ENCODE measurements at regions not wholly inside any gene's neighbourhood (a gene's known extent, or its start where the extent isn't known, plus 50 kb on each side); places are given as distances from the start of the nearest gene placed in this dataset.
A peak's percentile ranks its signal among the peaks of the same experiment; 100 is the strongest.

DNA sequence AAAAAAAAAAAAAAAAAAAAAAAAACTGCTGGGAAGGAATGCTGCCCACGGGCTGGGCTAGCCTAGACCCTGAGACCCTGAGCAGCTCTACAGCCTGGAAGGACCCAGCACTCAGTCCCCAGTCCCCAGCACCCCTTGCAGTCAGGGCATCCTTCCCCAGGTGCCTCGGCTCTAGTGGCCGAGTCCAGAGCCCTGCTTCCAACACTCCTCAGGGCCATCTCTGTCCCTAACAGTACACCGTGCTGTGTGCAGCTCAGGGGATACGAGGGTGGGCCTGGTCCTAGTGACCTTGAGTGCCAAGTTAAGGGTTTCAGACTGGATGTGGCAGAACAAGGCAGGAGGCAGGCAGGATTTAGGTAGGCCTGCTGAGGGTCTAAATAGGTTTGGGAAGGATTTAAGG is 50.2 kb upstream of the LRP8 start:
- DNase-seq (ENCODE audit: low read depth, low spot score), result no peak

DNA sequence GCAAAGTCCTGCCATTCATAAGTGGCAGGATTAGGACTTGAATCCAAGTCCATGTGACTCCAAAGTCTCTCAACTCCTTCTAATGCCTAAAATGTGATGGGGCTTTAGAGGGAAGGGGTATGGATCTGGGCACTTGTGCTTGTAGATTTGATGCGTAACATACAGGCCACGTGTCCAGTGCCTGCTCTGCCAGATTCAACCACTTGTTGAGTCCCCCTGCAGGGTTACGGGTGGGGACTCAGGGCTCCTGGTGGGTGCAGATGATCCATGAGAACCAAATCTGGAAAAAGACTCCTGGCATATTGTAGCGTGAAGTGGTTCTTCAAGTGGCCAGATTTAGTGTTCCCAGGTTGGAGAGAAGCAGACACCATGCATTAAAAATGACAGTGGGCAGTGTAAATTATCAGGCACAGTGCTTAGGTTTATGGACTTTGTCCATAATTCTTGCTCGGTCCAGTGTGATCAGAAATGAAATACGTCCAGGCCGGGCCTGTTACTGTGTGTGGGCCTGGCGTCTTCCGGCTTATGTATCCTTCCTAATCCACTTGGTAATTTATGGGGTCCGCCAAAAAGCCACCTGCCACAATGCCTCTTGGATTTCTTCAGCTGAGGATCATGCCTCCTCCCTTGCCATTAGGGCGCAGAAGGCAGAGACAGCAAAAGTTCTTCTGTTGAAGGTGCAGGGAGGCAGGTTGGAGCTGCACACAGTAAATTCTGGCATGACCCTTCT is 51.2 kb upstream of the LRP8 start:
- no peak for DNase-seq (ENCODE audit: low read depth, low spot score)

DNA sequence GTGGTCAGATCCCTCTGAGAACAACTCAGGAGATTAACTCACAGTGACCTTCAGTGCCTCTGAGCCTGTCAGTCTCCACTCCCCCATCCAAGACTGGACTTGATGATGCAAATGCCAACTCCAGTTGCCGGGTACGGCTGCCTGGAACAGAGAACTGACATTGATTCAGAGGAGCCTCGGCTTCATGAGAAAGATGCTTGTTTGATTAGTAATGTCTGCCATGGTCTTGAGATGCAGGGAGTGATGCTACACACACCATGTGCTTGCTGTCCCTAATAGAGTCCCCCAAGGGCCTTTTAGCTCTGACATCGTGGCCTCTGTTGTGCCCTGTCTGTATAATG is 51.8 kb upstream of the LRP8 start:
- DNase-seq (ENCODE audit: low read depth, low spot score), result no peak

DNA sequence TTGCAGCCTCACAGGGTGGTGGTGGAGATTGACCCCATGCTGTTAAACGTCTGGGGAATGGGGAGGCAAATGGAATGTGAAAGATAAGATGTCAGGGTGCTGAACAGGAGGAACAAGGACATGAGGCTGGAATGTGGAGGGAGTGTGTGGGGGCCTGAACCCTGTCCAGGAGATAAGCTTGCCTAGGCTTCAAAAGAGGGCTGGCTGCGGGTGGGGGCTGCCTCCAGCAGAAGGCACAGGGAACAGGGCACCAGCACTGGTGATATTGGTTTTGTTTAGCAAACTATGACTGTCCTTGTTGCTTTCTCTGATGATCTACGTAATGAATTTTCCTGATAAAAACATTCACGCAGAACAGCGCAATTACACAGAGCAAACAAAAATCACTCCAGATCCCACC is 52.4 kb upstream of the LRP8 start:
- DNase-seq (ENCODE audit: low read depth, low spot score), result no peak

DNA sequence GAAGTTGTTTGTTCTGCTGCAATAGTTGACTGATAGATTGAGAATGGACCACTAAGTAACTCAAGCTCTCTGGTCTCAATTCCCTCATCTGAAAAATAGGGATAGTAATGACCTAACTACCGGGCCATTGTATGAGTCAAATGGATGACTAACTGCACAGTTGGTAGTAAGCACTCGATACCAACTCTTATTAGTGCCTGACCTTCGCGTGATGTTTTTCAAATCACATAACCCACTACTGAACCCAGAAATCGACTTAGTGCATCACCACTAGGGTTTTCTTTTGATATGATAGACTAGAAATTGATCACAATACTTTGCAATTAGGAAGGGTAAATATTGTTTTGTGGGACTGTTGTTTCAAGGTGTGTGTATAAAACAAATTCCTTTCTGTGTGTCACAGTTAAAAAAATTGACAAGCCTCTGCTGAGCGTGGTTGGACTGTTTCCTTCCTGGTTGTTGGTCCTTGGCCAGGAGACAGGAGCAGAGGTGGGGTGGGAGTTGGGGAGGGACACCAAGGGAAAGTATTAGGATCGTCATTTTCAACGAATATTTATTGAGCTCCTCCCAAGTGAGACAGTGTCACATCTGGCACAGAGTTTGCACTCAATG is 54.0 kb upstream of the LRP8 start:
- DNase-seq (ENCODE audit: low read depth, low spot score), result peak; percentile 46

DNA sequence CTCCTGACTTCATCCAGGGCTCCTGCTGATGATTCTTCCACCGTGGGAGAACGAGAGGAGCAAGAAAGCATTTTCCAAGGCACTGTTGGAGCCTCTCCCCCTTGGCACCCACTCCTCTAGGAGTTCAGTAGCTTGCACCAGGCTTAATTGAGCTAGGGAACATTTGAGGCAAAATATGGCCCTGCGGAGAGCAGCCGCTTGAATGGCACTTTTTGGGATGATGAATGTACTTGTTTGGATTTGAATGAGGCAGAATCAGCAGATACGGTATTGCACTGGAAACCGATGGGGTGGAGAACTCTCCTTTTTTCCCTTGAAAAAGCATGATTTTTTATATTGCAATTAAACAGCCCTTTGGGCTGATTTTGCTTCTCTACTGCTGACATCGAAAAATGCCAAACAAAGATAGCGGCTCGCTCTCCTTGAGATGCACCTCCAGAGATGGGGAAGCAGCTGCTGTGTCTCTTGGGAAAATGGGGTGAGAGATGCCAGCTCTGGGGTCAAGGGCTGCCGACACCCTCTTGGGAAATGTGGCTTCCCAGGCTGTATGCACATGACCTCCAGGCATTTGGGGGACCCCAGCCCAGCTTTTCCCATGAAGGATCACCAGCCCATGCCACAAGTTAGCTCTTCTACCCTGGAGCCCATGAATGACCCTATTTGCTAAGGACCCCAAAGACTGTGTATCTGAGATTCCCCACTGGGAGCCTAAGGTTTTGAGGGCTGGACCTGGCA is 55.4 kb upstream of the LRP8 start:
- DNase-seq (ENCODE audit: low read depth, low spot score), result no peak

DNA sequence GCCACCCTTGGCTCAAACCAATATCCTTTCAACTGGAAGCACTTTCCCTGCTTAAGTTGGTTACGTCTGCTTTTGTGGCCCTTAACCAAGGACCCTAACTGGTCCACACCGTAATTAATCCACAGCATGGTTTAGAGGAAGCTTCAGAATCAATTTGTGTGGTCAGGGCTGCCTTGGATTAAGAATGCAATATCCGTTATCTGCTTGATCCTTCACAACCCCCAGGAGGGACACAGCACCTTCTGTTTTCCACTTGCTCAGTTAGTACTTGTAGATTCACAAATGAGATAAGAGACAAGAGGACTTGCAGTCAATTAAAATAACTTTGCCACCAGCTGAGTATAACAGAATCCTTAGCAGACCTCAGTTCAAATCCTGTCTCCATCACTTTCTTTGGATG is 56.9 kb upstream of the LRP8 start:
- no peak for DNase-seq (ENCODE audit: low read depth, low spot score)

DNA sequence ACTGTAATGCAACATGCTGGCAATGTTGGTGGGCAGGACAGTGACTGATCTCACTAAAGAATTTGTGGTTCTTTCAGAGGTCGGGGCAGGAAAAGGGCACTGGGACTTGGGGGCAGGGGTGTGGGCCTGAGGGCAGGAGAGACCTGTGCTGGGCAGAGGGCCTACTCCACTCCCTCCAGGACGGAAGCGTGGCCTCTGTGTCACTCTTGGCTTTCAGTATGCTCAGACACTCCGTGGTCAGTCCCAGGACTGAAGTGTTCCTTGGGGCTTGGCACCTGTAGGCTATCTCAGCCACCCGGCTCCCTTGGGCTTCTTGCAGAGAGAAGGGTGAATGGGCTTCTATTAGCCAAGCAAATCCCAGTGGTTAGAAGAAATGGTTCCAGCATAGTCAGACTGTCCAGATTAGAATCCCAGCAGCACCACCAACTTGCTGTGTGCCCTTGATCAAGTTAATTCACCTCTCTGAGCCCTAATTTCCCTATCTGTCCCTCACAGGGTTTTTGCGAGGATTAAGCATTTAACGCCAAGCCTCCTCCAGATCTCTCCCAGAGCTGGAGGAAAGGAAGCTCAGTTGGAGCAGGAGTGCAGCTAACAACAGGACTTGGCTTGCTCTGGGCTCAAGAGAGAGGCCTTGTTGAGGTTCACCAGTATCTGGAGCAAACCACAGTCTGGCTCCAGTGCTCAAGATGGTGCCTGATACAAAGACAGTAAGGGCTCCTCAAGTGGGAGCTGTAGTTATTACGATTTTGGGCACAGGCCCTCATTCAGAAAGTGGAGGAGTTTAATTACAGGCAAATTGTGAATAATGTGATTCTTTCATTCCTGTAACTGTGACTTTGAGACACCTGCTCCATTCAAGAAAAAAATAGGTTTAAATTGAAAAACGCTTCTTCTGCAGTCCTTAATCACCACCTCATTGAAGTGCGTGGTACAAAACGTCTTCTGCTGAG is 57.7 kb upstream of the LRP8 start:
- DNase-seq (ENCODE audit: low read depth, low spot score), result no peak

DNA sequence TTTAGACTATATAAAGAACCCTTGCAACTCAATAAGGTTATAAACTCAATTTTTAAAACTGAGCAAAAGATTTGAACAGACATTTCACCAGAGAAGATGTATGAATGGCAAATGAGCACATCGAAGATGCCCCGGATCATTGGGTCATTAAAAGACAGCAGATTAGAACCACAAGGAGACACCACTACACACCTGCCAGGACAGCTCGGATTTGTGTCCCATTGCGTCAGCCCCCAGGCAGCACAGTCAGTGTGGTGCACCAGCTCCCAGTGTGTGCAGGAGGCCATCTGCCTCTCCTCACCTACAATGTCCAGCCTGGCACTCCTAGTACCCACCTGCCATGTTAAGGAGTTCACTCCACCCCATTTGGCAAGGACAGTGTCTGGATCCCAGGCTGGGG is 61.1 kb upstream of the LRP8 start:
- no peak for DNase-seq (ENCODE audit: low read depth, low spot score)

DNA sequence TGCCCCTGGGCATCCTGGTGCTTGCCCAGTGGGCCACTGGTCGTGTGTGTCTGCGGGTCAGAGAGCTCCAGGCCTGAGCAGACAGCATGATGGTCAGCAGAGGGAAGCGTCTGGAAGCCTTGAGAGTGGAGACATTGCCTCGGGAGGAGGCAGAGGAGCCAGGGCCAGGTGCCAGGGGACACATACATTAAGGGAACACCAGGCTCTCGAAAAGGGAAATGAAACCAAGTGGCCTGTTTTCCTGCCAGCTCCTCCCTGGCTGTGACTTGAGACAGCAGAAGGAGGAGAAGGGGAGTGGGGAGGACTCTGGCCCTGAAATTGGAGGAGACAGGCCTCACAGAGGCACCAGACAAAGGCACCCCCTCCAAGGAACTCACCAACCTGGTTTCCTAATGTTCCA is 62.4 kb upstream of the LRP8 start:
- DNase-seq (ENCODE audit: low read depth, low spot score), result no peak

DNA sequence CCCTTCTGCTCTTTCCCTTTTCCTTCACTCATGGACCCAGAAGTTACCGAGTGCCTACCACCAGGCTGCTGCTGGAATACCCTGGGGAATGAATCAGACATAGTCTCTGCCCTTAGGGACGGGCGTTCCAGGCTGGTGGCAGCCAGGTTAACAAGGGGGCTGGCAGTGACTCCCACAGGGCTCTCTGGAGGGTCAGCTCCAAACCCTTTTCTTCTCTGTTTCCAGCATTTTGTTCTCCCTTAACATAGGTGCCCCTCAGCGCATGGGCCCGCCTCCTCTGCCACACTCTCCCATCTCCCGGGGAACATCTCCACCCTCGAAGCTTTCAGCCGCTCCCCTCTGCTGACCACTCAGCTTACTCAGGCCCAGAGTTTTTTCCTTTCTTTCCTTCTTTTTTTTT is 62.9 kb upstream of the LRP8 start:
- no peak for DNase-seq (ENCODE audit: low read depth, low spot score)

DNA sequence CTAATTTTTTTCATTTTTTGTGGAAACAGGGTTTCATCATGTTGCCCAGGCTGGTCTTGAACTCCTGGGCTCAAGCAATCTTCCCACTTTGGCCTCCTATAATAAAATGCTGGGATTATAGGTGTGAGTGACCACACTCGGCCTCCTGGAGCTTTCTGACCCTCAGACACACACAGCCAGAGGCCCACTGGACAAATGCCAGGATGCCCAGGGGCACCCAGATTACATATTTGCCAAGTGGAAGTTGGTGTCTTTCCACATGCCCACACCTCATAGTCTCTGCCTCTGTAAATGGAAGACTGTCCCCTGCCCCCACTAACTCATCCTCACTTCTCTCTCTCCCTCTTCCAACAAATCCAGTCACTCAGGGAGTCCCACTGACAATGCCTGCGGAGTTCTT is 63.4 kb upstream of the LRP8 start:
- no peak for DNase-seq (ENCODE audit: low read depth, low spot score)

DNA sequence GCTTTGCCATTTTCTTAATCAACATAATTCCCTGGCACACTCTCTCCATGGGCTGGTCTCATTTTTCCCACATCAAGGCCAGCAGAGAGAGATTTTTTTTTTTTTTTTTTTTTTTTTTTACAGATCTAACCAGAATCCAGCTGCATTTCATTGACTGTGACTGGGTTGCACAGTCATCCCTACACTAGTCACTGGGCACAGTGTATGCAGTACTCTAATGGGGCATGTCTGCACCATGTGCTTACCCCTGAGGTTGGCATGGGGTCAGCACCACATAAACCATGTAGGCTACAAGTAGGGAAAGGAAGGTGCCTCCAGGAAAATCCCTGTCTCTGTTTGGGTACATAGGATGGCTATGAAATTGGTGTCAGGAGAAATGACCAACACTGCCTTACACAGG is 64.1 kb upstream of the LRP8 start:
- DNase-seq (ENCODE audit: low read depth, low spot score), result no peak

DNA sequence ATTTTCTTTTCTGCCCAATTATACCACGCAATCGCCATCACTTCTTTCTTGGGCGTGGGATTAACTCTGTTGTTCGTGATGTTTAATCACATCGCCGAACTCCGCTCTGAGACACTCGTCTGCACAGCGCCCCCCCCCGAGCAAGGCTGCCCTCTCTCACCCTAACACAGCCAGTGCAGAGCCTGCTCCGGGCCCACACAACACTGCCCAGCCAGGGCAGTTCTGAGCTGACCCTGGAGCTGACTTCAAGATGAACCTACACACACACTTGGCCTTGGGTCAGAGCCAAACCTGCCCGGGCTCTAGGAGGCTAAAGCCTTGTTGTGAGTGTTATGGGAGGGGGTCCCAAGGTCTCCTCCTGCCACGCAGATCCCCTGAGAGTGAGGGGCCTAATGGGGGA is 64.6 kb upstream of the LRP8 start:
- no peak for DNase-seq (ENCODE audit: low read depth, low spot score)

DNA sequence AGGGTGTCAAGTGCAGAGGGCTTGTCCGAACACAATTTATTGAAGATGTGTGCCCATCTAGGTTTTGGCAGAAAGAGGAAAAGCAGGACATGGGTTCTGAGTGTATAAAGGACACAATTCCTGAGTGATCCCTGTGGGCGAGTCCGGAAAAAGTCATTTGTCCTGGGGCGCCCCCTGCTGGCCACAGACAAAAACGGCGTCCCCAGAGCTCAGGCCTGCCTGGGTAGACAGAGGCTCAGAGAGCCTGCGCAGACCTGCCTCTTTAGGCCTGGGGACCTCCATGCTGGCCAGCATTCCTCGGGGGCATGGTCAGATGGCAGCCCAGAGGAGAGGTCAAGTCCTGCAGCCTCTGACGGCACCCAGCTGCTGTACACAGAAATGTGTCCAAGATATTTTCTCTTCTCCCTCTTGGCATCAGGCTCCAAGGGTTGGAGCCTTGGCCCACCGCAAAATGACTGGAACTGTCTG is 65.5 kb upstream of the LRP8 start:
- peak; percentile 87 for DNase-seq (ENCODE audit: low read depth, low spot score)

DNA sequence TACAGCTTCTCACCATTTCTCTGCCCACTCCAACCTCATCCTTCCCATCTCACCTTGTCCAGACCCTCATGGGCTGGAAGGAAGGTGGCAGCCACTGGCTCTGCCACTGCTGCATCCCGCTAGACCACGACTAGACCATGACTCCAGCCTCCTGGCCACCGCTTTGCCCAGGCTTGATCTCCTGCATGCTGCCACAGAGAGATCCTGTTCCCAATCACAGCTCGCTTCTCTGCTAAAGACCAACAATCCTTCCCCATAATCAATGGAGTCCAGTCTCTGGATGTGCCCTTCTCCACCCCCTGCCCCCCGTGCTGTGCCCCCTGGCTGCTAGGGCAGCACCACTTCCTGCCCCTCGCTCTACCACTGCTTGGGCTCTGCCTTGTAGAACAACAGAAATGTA is 64.9 kb upstream of the DMRTB1 start:
- no peak for DNase-seq (ENCODE audit: low read depth, low spot score)

DNA sequence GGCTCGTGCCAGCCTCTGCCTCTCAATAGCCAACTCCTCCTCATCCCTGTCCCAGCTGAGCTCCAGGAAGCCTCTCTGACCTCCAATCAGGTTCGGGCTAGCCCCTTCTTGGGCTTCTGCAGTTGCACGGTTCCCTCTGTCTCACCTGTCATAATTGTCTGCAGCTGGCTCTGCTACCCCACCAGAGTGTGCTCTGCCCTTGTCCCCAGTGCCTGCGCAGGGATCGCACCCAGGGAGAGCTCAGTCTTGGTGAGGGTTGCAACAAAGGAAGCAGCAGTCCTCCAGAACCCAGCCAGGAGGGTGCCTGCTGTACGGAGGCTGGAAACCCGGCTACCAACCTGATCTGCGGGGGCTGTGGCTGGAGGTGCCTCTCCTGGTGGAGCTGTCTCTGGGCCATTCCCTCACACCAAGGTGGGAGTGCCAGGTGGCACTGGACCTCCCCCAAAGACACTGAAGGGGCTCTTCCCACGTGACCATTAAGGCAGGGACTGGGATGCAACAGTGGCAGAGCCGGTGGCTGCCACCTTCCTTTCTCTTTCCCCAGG is 63.5 kb upstream of the DMRTB1 start:
- DNase-seq (ENCODE audit: low read depth, low spot score), result no peak

DNA sequence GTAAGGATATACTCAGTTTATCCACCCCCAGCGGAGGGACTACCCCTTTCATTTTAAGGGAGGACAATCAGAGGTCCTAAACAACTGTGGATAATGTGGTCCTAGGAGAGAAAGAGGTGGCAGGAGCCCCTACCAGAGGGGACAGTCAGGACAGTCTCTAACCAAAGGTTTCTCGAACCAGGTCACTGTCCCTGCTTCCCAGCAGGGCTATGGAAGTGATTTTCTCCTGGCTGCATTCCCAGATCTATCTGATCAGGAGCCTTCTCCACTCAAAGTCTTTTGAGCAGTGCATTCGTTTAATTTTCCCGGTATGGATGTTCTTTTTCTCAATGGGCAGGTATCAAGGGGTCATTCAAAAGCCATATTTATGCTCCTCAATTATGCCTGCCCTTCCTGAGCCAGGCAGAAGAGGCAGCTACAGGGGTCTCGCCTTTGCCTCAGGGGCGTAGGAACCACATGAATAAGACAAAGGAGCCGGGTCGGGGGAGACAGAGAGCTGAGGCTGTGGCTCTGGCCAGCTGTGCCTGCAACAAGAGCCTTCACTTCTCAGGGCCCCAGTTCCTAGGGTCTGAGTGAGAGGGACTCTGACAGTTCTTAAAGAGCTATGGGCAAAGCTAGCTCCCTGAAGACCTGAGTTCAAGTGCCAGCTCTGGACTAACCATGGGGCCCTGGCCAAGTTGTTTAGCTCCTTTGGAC is 62.5 kb upstream of the DMRTB1 start:
- no peak for DNase-seq (ENCODE audit: low read depth, low spot score)

DNA sequence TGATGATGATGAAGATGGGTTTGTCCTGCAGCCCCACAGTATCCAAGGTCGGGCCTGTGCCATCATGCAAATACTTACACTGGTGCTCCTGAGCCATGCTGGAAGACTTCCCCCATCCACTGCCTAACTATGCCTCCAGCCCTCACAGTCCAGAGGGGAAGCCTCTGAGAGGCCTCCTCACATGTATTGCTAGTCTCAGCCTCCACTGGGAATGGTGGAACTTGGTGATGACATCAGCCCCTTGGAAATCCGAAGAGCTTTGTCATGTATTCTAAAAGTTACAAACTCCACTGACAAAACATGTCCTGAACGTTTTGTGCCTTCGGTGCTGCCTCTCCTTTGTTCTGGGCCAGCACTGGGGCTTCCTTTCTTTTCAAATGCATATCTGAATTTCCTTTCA is 61.1 kb upstream of the DMRTB1 start:
- no peak for DNase-seq (ENCODE audit: low read depth, low spot score)

DNA sequence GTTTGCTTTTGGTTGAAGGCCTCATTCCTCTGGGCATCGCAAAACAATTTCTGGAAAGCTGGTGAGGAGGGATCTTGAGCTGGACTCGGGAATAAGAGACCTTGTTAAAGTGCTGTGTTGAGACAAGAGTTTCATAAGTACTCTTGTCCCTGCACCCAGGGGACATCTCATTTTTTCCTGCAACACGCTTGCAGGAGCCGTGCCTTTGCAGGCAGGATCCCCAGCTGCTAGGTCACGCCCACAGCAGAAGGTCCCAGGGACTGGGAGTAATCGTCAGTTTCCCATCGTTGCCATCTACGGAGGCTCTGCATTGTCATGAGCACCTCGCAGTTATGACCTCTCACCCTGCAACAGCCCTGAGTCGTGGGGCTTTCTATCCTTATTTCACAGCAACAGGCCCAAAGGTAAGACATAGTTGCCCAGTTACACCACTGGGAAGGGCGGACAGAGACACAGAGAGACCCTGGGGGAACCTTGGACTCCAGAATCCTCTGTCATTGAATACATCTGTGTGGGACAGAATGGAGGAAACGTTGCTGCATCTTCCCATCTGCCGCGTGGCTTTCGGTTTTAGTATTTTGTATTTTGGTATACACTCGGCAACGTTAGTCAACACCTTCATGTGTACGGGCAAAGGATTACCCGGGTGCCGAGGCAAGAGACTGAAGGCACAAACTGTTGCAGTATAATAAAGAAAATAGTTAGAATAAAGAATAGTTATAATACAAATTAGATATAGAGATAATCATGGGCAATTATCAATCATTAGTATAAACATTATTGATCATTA is 60.4 kb upstream of the DMRTB1 start:
- no peak for DNase-seq (ENCODE audit: low read depth, low spot score)

Measured in astrocyte of the hippocampus (primary cell).